IMR-90 (cell line): ENCODE measurements at regions not wholly inside any gene's neighbourhood (a gene's known extent, or its start where the extent isn't known, plus 50 kb on each side); places are given as distances from the start of the nearest gene placed in this dataset.

Experiments used
- ATAC-seq: fragments of 200-7000 bp; cut with Tn5 transposase; 2 replicates; pipeline ENCODE4 v1.9.1; 2020; ENCODE audit warnings: low read depth, mild to moderate bottlenecking, moderate library complexity
- BruUV-seq: library from RNA; stranded (reverse); fragments of 400-500 nt; replicated peaks from 2 replicates; lab custom pipeline; 2021; lab: Mats Ljungman, UMichigan
- CTCF ChIA-PET: fragments of 300-600 bp; formaldehyde crosslinking; extraction: SDS; loops from one replicate; lab custom pipeline; 2021; ENCODE audit warnings: antibody characterized with exemption; lab: Yijun Ruan, JAX
- POLR2A ChIA-PET: fragments of 300-600 bp; sonication (Branson Sonifier 250); formaldehyde crosslinking; loops from one replicate; lab custom pipeline; 2022; ENCODE audit warnings: antibody characterized with exemption; ENCODE audit not compliant: unreplicated experiment; lab: Charles Lee
- DNase-seq: peaks from one replicate; pipeline ENCODE4 v3.0.0; 2013
- H2AFZ ChIP-seq: replicated peaks from 2 replicates; pipeline ENCODE3; 2013; ENCODE audit warnings: low read length, mild to moderate bottlenecking; ENCODE audit not compliant: poor library complexity
- H2AK5ac ChIP-seq: 2 replicates; pipeline ENCODE4 v1.6.1; 2013; ENCODE audit warnings: low read depth, low read length, inconsistent platforms
- H2AK9ac ChIP-seq: replicated peaks from 2 replicates; pipeline ENCODE3; 2013; ENCODE audit warnings: mild to moderate bottlenecking, low read depth, low read length, moderate library complexity; ENCODE audit not compliant: poor library complexity
- H2BK120ac ChIP-seq: 2 replicates; pipeline ENCODE4 v1.6.1; 2013; ENCODE audit warnings: low read depth, low read length, inconsistent platforms
- H2BK15ac ChIP-seq: 3 replicates; pipeline ENCODE4 v1.6.1; 2013; ENCODE audit warnings: low read depth, low read length, inconsistent platforms
- H2BK20ac ChIP-seq: 2 replicates; pipeline ENCODE4 v1.6.1; 2013; ENCODE audit warnings: low read depth, mild to moderate bottlenecking, inconsistent platforms, low read length, moderate library complexity
- H2BK5ac ChIP-seq: 2 replicates; pipeline ENCODE4 v1.6.1; 2013; ENCODE audit warnings: mild to moderate bottlenecking, low read depth, low read length, inconsistent platforms; ENCODE audit not compliant: poor library complexity, severe bottlenecking
- H3K14ac ChIP-seq: replicated peaks from 2 replicates; pipeline ENCODE4 v1.6.1; 2013; ENCODE audit warnings: low read depth, low read length, inconsistent platforms
- H3K18ac ChIP-seq: 2 replicates; pipeline ENCODE4 v1.6.1; 2013; ENCODE audit warnings: low read depth, low read length, control low read depth
- H3K23ac ChIP-seq: 2 replicates; pipeline ENCODE4 v1.6.1; 2013; ENCODE audit warnings: low read depth, low read length, inconsistent platforms
- H3K27ac ChIP-seq: 2 replicates; pipeline ENCODE4 v1.5.1; 2013; ENCODE audit warnings: mild to moderate bottlenecking, control low read depth, low read length; ENCODE audit not compliant: insufficient read depth
- H3K27me3 ChIP-seq: 2 replicates; pipeline ENCODE4 v1.6.1; 2013; ENCODE audit warnings: low read length; ENCODE audit not compliant: control insufficient read depth, insufficient read depth
- H3K36me3 ChIP-seq: 2 replicates; pipeline ENCODE4 v1.6.1; 2013; ENCODE audit warnings: low read length, mixed read lengths; ENCODE audit not compliant: control insufficient read depth, insufficient read depth
- H3K4ac ChIP-seq: 2 replicates; pipeline ENCODE4 v1.6.1; 2013; ENCODE audit warnings: low read depth, low read length, inconsistent platforms
- H3K4me1 ChIP-seq: 2 replicates; pipeline ENCODE4 v1.6.1; 2013; ENCODE audit warnings: low read length, mixed read lengths; ENCODE audit not compliant: control insufficient read depth, insufficient read depth
- H3K4me2 ChIP-seq: 2 replicates; pipeline ENCODE4 v1.6.1; 2013; ENCODE audit warnings: low read depth, mild to moderate bottlenecking, control low read depth, low read length, moderate library complexity
- H3K4me3 ChIP-seq: 2 replicates; pipeline ENCODE4 v1.5.1; 2013; ENCODE audit warnings: low read depth, mild to moderate bottlenecking, control low read depth, low read length, moderate library complexity; ENCODE audit not compliant: insufficient read depth
- H3K56ac ChIP-seq: 2 replicates; pipeline ENCODE4 v1.6.1; 2013; ENCODE audit warnings: low read length, inconsistent platforms; ENCODE audit not compliant: insufficient read depth; ENCODE audit errors: extremely low read depth
- H3K79me1 ChIP-seq, 2 experiments: 2 replicates each; pipeline ENCODE4 v1.6.1; 2013; ENCODE audit warnings: low read length in 2 of 2, inconsistent platforms in 1 of 2, low read depth in 1 of 2
- H3K9ac ChIP-seq: 2 replicates; pipeline ENCODE4 v1.6.1; 2013; ENCODE audit warnings: low read depth, low read length, control low read depth
- H3K9me1 ChIP-seq: 2 replicates; pipeline ENCODE4 v1.6.1; 2013; ENCODE audit warnings: low read length, inconsistent platforms; ENCODE audit not compliant: insufficient read depth
- H3K9me3 ChIP-seq: 2 replicates; pipeline ENCODE4 v1.6.1; 2013; ENCODE audit warnings: low read length; ENCODE audit not compliant: control insufficient read depth, insufficient read depth
- H4K20me1 ChIP-seq: 2 replicates; pipeline ENCODE4 v1.6.1; 2013; ENCODE audit warnings: low read length, inconsistent platforms; ENCODE audit not compliant: insufficient read depth
- H4K5ac ChIP-seq: 2 replicates; pipeline ENCODE4 v1.6.1; 2013; ENCODE audit warnings: mild to moderate bottlenecking, low read depth, low read length, control low read depth
- H4K8ac ChIP-seq, 2 experiments: 2 replicates each; pipeline ENCODE4 v1.6.1; 2013; ENCODE audit warnings: low read depth in 2 of 2, low read length in 2 of 2, control low read depth in 1 of 2, inconsistent platforms in 1 of 2
- H4K91ac ChIP-seq: 2 replicates; pipeline ENCODE4 v1.6.1; 2013; ENCODE audit warnings: low read depth, low read length, inconsistent platforms; ENCODE audit not compliant: insufficient read depth
- CEBPB ChIP-seq: IDR thresholded peaks from 2 replicates; pipeline ENCODE4 v1.6.1; 2012; ENCODE audit warnings: low read depth, low read length, improper control_type of control experiment
- RCOR1 ChIP-seq: IDR thresholded peaks from 2 replicates; pipeline ENCODE4 v1.6.1; 2012; ENCODE audit warnings: mild to moderate bottlenecking, low read length, improper control_type of control experiment; ENCODE audit not compliant: insufficient replicate concordance
- SMC3 ChIP-seq: fragments of 150-350 bp; IDR thresholded peaks from 2 replicates; pipeline ENCODE4 v1.6.1; 2016; ENCODE audit warnings: low read depth, mild to moderate bottlenecking, antibody characterized with exemption, low read length, moderate library complexity
- USF2 ChIP-seq: fragments of 150-350 bp; IDR thresholded peaks from 2 replicates; pipeline ENCODE4 v1.6.1; 2017; ENCODE audit warnings: mild to moderate bottlenecking, antibody characterized with exemption, low read length, low read depth
- WGBS, 2 experiments: methylation state at CpG; one replicate each; pipeline versions ENCODE4 v1.1.5 to v1.1.7; 2013; ENCODE audit warnings: missing lambda C conversion rate in 2 of 2; ENCODE audit not compliant: insufficient read length in 1 of 2; ENCODE audit errors: extremely low coverage in 2 of 2; 5-methylcytosine and 5-hydroxymethylcytosine counted together
- dilution Hi-C: fragments of 300-500 bp; cut with HindIII; formaldehyde crosslinking; loops from one replicate; pipeline ENCODE4 v1.14.3; 2018; ENCODE audit warnings: low sequenced_read_pairs; ENCODE audit not compliant: unreplicated experiment
- in situ Hi-C: fragments of 300-500 bp; cut with MboI; formaldehyde crosslinking; loops from 3 replicates; pipeline ENCODE4 v1.14.3; 2019; ENCODE audit warnings: low sequenced_read_pairs, inconsistent platforms, mixed read lengths
- intact Hi-C: fragments of 100-400 bp; cut with micrococcal nuclease; formaldehyde crosslinking; loops from 2 replicates; pipeline ENCODE4 v1.10.0; 2022

- Histone ChIP-seq H2BK15ac (no peak overlapping the region), H3K56ac (no peak overlapping the region), H2BK120ac (no peak overlapping the region), H4K91ac (no peak overlapping the region; the same call in 1 of the 2 replicates), H3K9ac (no peak overlapping the region), H3K14ac (no peak overlapping the region), H2BK5ac (no peak overlapping the region), H3K18ac (no peak overlapping the region), H3K4ac (no peak overlapping the region), H3K27ac (no peak overlapping the region), H4K5ac (no peak overlapping the region), H4K20me1 (no peaks in the 10 kb centered on the region), H4K8ac (no peak overlapping the region), H2AK5ac (no peak overlapping the region), H3K23ac (no peak overlapping the region), H2AFZ (no peak overlapping the region), H3K4me2 (no peak overlapping the region), H3K4me1 (peaks cover 11% of the 10 kb centered on the region), H3K27me3 (peaks cover 13% of the 10 kb centered on the region), H3K9me3 (no peaks in the 10 kb centered on the region), H3K9me1 (peaks cover 2% of the 10 kb centered on the region), H3K4me3 (no peak overlapping the region), H2AK9ac (no peak overlapping the region), H3K79me1 (no peaks in the 10 kb centered on the region), H3K36me3 (no peaks in the 10 kb centered on the region), H2BK20ac (no peak overlapping the region)
- no peak for ATAC-seq
- ChIA-PET CTCF (interaction anchor here (1.4 kb wide), 1 partner anchor 17 kb away, joined by 3 read pairs; no protein-coding TSS in a partner anchor), POLR2A (interaction anchor here (0.6 kb wide), 1 partner anchor 39 kb away, joined by 3 read pairs; no protein-coding TSS in a partner anchor)
- in situ Hi-C loops (no loop called here), intact Hi-C loops (loop anchor here (10.0 kb wide), 1 partner anchor 407 kb away; no protein-coding TSS in a partner anchor), dilution Hi-C loops (no loop called here)
- BruUV-seq: no TSS peak
- TF ChIP-seq RCOR1 (no peak), CEBPB (no peak), USF2 (no peak), SMC3 (no peak)
- DNase-seq: no peak
- WGBS, 2 experiments: no CpG with 5 or more reads among the region's 6 CpGs
Measured at GRCh38 chr11:115611343-115611742, 107.1 kb upstream of the CADM1 start.
